ENCODE measurements at regions not wholly inside any gene's neighbourhood (a gene's known extent, or its start where the extent isn't known, plus 50 kb on each side); places are given as distances from the start of the nearest gene placed in this dataset.

DNA sequence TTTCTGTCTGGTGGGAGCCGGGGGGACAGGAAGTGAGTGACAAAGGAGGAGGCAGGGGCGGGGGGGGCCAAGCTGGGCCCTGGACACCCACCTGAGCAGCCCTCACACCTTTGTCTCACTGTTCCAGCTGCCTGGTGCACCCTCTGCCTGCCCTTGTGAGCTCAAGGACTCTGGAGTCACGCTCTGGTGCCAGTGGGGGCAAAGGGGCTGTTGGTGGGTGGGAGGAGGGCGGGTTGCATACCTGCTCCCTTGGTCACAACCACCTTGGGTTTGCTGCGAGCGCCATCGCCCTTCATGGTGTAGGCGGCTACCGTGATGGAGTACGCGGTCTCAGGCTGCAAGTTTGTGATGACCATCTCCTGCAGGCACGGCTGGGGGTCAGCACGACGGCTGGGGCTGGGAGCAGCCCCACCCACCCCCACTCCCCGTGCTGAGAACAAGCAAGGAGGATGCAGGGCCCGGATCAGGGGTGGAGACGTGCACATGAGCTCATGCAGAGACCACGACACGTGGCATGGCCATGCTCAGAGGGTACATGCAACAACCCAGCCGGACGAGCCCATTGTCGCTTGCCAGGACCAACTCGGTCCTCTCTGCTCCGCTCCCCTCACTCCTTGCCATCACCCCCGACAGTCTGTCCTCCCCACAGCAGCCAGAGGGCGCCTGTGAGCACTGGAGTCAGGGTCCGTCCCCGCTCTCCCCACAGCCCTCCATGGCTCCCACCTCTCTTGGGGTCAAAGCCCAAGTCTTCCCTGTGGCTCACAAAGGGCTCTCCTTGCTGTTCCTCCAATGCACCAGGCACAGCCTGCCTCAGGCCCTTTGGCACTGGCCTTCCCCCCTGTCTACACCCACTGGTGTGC, 114.9 kb downstream of the PTPRS start:
- TF ChIP-seq POLR2AphosphoS5 (IDR thresholded peaks at IDR 0.05) (no peak), SMC3 (conservative IDR thresholded peaks at IDR 0.05; ENCODE audit: poor library complexity) (peak; percentile 46), RAD21 (conservative IDR thresholded peaks at IDR 0.05) (peak; percentile 16), EZH2 (IDR thresholded peaks at IDR 0.05; ENCODE audit: borderline replicate concordance, insufficient read depth, low read length, poor library complexity, severe bottlenecking) (no peak), TAF1 (IDR thresholded peaks at IDR 0.05; ENCODE audit: low read depth) (no peak), EP300 (conservative IDR thresholded peaks at IDR 0.05; ENCODE audit: poor library complexity, severe bottlenecking) (no peak)
- TF ChIP-seq, protein P1, sequence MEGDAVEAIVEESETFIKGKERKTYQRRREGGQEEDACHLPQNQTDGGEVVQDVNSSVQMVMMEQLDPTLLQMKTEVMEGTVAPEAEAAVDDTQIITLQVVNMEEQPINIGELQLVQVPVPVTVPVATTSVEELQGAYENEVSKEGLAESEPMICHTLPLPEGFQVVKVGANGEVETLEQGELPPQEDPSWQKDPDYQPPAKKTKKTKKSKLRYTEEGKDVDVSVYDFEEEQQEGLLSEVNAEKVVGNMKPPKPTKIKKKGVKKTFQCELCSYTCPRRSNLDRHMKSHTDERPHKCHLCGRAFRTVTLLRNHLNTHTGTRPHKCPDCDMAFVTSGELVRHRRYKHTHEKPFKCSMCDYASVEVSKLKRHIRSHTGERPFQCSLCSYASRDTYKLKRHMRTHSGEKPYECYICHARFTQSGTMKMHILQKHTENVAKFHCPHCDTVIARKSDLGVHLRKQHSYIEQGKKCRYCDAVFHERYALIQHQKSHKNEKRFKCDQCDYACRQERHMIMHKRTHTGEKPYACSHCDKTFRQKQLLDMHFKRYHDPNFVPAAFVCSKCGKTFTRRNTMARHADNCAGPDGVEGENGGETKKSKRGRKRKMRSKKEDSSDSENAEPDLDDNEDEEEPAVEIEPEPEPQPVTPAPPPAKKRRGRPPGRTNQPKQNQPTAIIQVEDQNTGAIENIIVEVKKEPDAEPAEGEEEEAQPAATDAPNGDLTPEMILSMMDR (IDR thresholded peaks at IDR 0.05; ENCODE audit: poor library complexity, severe bottlenecking) = peak; percentile 43
